Endodermal cell (in vitro differentiated cells): ENCODE measurements at regions not wholly inside any gene's neighbourhood (a gene's known extent, or its start where the extent isn't known, plus 50 kb on each side); places are given as distances from the start of the nearest gene placed in this dataset.

ENCODE experiments used
- DNase-seq: peaks from one replicate; pipeline ENCODE4 v3.0.0-alpha.2; 2017
- H3K27ac ChIP-seq: 2 replicates; pipeline ENCODE4 v1.5.1; 2013; ENCODE audit warnings: mild to moderate bottlenecking, low read depth, low read length, moderate library complexity
- H3K27me3 ChIP-seq: 2 replicates; pipeline ENCODE4 v1.6.1; 2013; ENCODE audit warnings: mild to moderate bottlenecking, low read length, moderate library complexity; ENCODE audit not compliant: insufficient read depth, control insufficient read depth, poor library complexity, severe bottlenecking
- H3K36me3 ChIP-seq: 2 replicates; pipeline ENCODE4 v1.7.0; 2013; ENCODE audit warnings: mild to moderate bottlenecking, low read length, moderate library complexity; ENCODE audit not compliant: control insufficient read depth, insufficient read depth
- H3K4me1 ChIP-seq: one replicate; pipeline ENCODE4 v1.7.0; 2013; ENCODE audit warnings: low read length; ENCODE audit not compliant: control insufficient read depth, insufficient read depth
- H3K4me3 ChIP-seq: 2 replicates; pipeline ENCODE4 v1.5.1; 2013; ENCODE audit warnings: mild to moderate bottlenecking, low read length, moderate library complexity
- H3K9ac ChIP-seq: 2 replicates; pipeline ENCODE4 v1.6.1; 2013; ENCODE audit warnings: mild to moderate bottlenecking, low read length, moderate library complexity; ENCODE audit not compliant: poor library complexity, severe bottlenecking; ENCODE audit errors: extremely low read depth
- H3K9me3 ChIP-seq: 2 replicates; pipeline ENCODE4 v1.6.1; 2013; ENCODE audit warnings: mild to moderate bottlenecking, low read length, moderate library complexity; ENCODE audit not compliant: control insufficient read depth
- H3K27ac Mint-ChIP-seq: 2 replicates; pipeline ENCODE4 v1.8.0; 2020; ENCODE audit warnings: mixed read lengths
- H3K27me3 Mint-ChIP-seq: 2 replicates; pipeline ENCODE4 v1.8.0; 2021; ENCODE audit warnings: mild to moderate bottlenecking, mixed read lengths; ENCODE audit not compliant: insufficient read depth
- H3K36me3 Mint-ChIP-seq: 2 replicates; pipeline ENCODE4 v1.8.0; 2020; ENCODE audit warnings: low read depth, mixed read lengths
- H3K4me1 Mint-ChIP-seq: 2 replicates; pipeline ENCODE4 v1.8.0; 2020; ENCODE audit warnings: mixed read lengths
- H3K4me3 Mint-ChIP-seq: 2 replicates; pipeline ENCODE4 v1.8.0; 2020; ENCODE audit warnings: mild to moderate bottlenecking, moderate library complexity, mixed read lengths
- H3K9me3 Mint-ChIP-seq: 2 replicates; pipeline ENCODE4 v1.8.0; 2020; ENCODE audit warnings: mild to moderate bottlenecking, mixed read lengths
- WGBS, 2 experiments: methylation state at CpG; one replicate each; pipeline versions ENCODE4 v1.1.5 to v1.1.7; 2013; ENCODE audit warnings: missing lambda C conversion rate in 2 of 2, mixed read lengths in 1 of 2; ENCODE audit not compliant: insufficient coverage in 1 of 2, insufficient read length in 1 of 2; 5-methylcytosine and 5-hydroxymethylcytosine counted together
- TF ChIP-seq, protein P1 (sequence below): fragments of 200-600 bp; sonication (generic); conservative IDR thresholded peaks from 2 replicates; pipeline ENCODE4 v1.5.0; 2021; ENCODE audit warnings: antibody characterized with exemption, mild to moderate bottlenecking

DNA sequence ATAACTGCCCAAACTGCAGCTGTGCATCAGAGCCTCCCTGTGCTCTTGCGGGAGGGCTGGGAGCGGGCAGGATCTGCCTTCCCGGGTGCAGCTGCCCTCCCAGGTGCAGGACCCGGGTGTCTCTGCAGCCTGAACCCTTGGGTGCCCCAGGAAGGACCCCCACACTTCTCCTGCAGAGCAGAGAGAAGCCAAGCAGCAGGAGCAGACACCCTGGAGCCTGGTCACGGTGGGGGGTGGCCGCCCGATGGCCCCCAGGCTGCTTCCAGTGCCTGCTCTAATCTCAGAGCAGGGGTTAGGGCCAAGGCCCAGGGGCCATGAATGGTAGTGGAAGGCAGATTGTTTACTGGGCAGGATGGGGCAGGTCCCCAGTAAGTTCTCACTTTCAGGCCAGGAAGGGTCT lies 83.0 kb downstream of the RHOU start:
- Histone ChIP-seq H3K4me3 (no peak overlapping the region), H3K4me1 (peaks cover 4% of the 10 kb centered on the region), H3K27me3 (no peaks in the 10 kb centered on the region), H3K36me3 (no peaks in the 10 kb centered on the region), H3K27ac (no peak overlapping the region), H3K9ac (no peak overlapping the region), H3K9me3 (no peaks in the 10 kb centered on the region)
- 85% methylated on average over 4 to 7 of the region's 7 CpGs for WGBS, 2 experiments
- Mint-ChIP-seq H3K36me3 (no peaks in the 10 kb centered on the region), H3K27ac (no peak overlapping the region), H3K27me3 (peaks cover 4% of the 10 kb centered on the region), H3K4me1 (peaks cover 15% of the 10 kb centered on the region), H3K9me3 (no peaks in the 10 kb centered on the region), H3K4me3 (no peak overlapping the region)
- no peak for DNase-seq
- TF ChIP-seq, protein P1, sequence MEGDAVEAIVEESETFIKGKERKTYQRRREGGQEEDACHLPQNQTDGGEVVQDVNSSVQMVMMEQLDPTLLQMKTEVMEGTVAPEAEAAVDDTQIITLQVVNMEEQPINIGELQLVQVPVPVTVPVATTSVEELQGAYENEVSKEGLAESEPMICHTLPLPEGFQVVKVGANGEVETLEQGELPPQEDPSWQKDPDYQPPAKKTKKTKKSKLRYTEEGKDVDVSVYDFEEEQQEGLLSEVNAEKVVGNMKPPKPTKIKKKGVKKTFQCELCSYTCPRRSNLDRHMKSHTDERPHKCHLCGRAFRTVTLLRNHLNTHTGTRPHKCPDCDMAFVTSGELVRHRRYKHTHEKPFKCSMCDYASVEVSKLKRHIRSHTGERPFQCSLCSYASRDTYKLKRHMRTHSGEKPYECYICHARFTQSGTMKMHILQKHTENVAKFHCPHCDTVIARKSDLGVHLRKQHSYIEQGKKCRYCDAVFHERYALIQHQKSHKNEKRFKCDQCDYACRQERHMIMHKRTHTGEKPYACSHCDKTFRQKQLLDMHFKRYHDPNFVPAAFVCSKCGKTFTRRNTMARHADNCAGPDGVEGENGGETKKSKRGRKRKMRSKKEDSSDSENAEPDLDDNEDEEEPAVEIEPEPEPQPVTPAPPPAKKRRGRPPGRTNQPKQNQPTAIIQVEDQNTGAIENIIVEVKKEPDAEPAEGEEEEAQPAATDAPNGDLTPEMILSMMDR: no peak

DNA sequence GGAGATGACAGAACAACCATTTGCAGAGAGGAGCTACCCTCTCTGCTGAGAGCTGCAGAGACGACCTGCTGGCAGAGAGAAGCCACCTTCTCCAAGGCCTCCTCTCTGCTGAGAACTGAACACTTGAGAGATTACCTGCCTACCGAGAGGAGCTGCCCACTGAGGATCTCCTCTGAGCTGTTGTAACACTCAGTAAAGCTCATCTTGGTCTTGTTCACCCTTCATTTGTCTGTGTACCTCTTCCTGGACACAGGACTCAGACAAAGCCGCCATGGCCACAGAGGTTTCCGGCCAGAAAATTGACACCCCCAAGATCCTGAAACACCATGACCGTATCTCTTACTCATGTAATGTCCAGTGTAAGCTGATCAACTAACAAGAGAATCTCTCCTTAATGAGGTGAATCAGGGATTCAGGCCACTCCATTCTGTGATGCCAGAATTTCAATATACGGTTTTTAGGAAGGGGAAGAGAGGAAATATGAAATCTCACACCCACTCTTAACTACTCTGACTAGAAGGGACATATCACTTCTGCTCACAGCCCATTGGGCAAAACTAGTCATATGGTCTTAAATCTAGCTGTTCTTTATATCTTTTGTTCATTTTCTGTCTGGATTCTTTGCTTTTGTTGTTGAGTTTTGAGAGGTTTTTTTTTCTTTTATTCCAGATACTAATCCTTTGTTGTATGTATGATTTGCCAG lies 83.8 kb downstream of the RHOU start:
- H3K4me1 ChIP-seq: peaks cover under 1% of the 10 kb centered on the region
- no peaks in the 10 kb centered on the region for H3K9me3 ChIP-seq
- Mint-ChIP-seq H3K4me1 (peaks cover 11% of the 10 kb centered on the region), H3K27ac (no peak overlapping the region), H3K36me3 (no peaks in the 10 kb centered on the region), H3K27me3 (peaks cover 4% of the 10 kb centered on the region), H3K4me3 (no peak overlapping the region), H3K9me3 (no peaks in the 10 kb centered on the region)
- no peak overlapping the region for H3K27ac ChIP-seq
- DNase-seq: no peak
- TF ChIP-seq, protein P1: no peak
- WGBS, 2 experiments: 89% methylated on average over 5 to 6 of the region's 6 CpGs
- H3K9ac ChIP-seq: no peak overlapping the region
- H3K27me3 ChIP-seq: no peaks in the 10 kb centered on the region
- no peaks in the 10 kb centered on the region for H3K36me3 ChIP-seq
- H3K4me3 ChIP-seq: no peak overlapping the region

DNA sequence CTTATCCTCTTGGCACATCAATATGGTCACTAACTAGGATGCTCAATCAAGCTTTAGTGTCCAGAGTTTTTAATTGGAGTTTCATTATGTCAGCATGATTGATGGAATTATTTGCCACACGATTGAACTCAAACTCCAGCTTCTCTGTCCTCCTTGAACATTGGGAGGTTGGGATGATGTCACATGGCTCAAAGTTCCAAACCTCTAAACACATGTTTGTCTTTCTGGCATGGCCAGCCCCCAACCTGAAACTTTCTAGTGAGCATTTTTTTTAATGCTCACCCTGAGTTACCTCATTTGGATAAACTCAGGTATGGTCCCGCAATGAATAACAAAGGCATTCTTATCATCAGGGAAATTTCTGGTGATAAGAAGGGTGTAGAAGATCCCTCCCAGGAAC lies 86.0 kb downstream of the RHOU start:
- H3K9ac ChIP-seq: no peak overlapping the region
- Mint-ChIP-seq H3K36me3 (no peaks in the 10 kb centered on the region), H3K4me1 (peaks cover 14% of the 10 kb centered on the region), H3K27me3 (peaks cover 6% of the 10 kb centered on the region), H3K9me3 (no peaks in the 10 kb centered on the region), H3K4me3 (no peak overlapping the region), H3K27ac (no peak overlapping the region)
- H3K27ac ChIP-seq: no peak overlapping the region
- H3K36me3 ChIP-seq: no peaks in the 10 kb centered on the region
- H3K4me3 ChIP-seq: no peak overlapping the region
- no peaks in the 10 kb centered on the region for H3K27me3 ChIP-seq
- no peaks in the 10 kb centered on the region for H3K9me3 ChIP-seq
- TF ChIP-seq, protein P1: no peak
- no peaks in the 10 kb centered on the region for H3K4me1 ChIP-seq
- WGBS, 2 experiments: 77 to 86% methylated on average over 1 to 2 of the region's 2 CpGs
- no peak for DNase-seq
